ENCODE measurements at regions not wholly inside any gene's neighbourhood (a gene's known extent, or its start where the extent isn't known, plus 50 kb on each side); places are given as distances from the start of the nearest gene placed in this dataset.

DNA sequence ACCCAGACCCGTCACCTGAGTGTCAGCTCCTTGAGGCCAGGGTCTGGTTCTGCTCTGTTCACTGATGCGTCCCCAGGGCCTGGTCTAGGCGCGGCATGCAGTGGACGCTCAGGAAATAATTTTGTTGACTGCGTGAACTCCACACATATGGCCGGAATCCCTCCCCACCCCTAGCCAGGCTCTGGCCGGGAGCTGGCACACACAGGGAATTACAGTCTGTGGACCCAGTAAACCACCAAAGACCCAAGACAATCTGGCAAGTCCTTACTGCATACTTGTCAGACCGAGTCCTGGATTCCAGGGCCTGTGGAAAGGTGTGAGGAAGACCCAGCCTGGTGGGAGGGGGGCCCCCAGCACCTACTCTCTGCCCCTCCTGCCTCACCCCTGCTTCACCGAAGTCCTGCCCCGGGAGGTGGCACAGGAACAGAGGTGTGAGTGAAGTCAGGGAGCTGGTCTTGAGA is 113.0 kb upstream of the IER5L start:
- Histone ChIP-seq H3K9ac (replicated peaks; ENCODE audit: extremely low read depth, insufficient read depth, low read length) (no peak overlapping the region), H3K9me1 (replicated peaks; ENCODE audit: control insufficient read depth, extremely low read depth, insufficient read depth, low read length) (no peaks in the 10 kb centered on the region), H3K27me3 (ENCODE audit: control insufficient read depth in 2 of 2, insufficient read depth in 2 of 2, low read length in 2 of 2) (peaks cover 2 to 6% of the 10 kb centered on the region in 2 experiments), H3K4me1 (ENCODE audit: control insufficient read depth, extremely low read depth, insufficient read depth, low read length) (no peaks in the 10 kb centered on the region), H3K4me2 (ENCODE audit: insufficient read depth, low read length) (no peak overlapping the region), H3K79me2 (ENCODE audit: control insufficient read depth, insufficient read depth, low read length) (no peaks in the 10 kb centered on the region), H3K27ac (ENCODE audit: insufficient read depth, low read depth, low read length) (no peak overlapping the region), H3K9me3 (replicated peaks; ENCODE audit: control insufficient read depth, insufficient read depth, low read length) (no peaks in the 10 kb centered on the region), H3K36me3 (ENCODE audit: control insufficient read depth in 2 of 2, extremely low read depth in 1 of 2, insufficient read depth in 2 of 2, low read length in 2 of 2) (no peaks in the 10 kb centered on the region), H3K4me3 (replicated peaks in 1 of 3; ENCODE audit: insufficient read depth in 1 of 3, low read depth in 1 of 3, low read length in 3 of 3) (no peak overlapping the region), H4K20me1 (replicated peaks; ENCODE audit: control insufficient read depth, extremely low read depth, insufficient read depth, low read length) (no peaks in the 10 kb centered on the region), H2AFZ (ENCODE audit: low read depth, low read length) (no peak overlapping the region)
- ChIA-PET POLR2A (no interaction called here), CTCF (no interaction called here)
- TF ChIP-seq, protein P1, sequence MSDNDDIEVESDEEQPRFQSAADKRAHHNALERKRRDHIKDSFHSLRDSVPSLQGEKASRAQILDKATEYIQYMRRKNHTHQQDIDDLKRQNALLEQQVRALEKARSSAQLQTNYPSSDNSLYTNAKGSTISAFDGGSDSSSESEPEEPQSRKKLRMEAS (IDR thresholded peaks at IDR 0.05; ENCODE audit: insufficient read depth, insufficient read length): no peak
- TF ChIP-seq POLR2AphosphoS5 (IDR thresholded peaks at IDR 0.05; ENCODE audit: insufficient read depth, low read depth, low read length) (no peak), FOS (IDR thresholded peaks at IDR 0.05; ENCODE audit: borderline replicate concordance, insufficient read depth, low read length) (no peak), GATA2 (IDR thresholded peaks at IDR 0.05; ENCODE audit: insufficient read depth, insufficient read length, low read depth, low read length) (no peak)
- no peak for FAIRE-seq
- dilution Hi-C loops (cut with MboI; ENCODE audit: extremely low pct_ligation_motif_present, low sequenced_read_pairs): no loop called here
- DNase-seq (ENCODE audit: low read depth, low spot score): no peak
- intact Hi-C loops (cut with micrococcal nuclease): no loop called here
- no TSS peak for BruUV-seq (replicated peaks)

GRCh38 chr9:129290606-129291005 is 112.5 kb upstream of the IER5L start:
- intact Hi-C loops (cut with micrococcal nuclease): no loop called here
- ChIA-PET CTCF (no interaction called here), POLR2A (no interaction called here)
- H3K4me3 ChIP-seq (replicated peaks in 1 of 3; ENCODE audit: insufficient read depth in 1 of 3, low read depth in 1 of 3, low read length in 3 of 3): no peak overlapping the region
- no peaks in the 10 kb centered on the region for H3K9me3 ChIP-seq (replicated peaks; ENCODE audit: control insufficient read depth, insufficient read depth, low read length)
- no peaks in the 10 kb centered on the region for H3K79me2 ChIP-seq (ENCODE audit: control insufficient read depth, insufficient read depth, low read length)
- H2AFZ ChIP-seq (ENCODE audit: low read depth, low read length): no peak overlapping the region
- H3K4me2 ChIP-seq (ENCODE audit: insufficient read depth, low read length): no peak overlapping the region
- dilution Hi-C loops (cut with MboI; ENCODE audit: extremely low pct_ligation_motif_present, low sequenced_read_pairs): no loop called here
- no peaks in the 10 kb centered on the region for H4K20me1 ChIP-seq (replicated peaks; ENCODE audit: control insufficient read depth, extremely low read depth, insufficient read depth, low read length)
- no peak overlapping the region for H3K27ac ChIP-seq (ENCODE audit: insufficient read depth, low read depth, low read length)
- no TSS peak for BruUV-seq (replicated peaks)
- TF ChIP-seq, protein P1 (IDR thresholded peaks at IDR 0.05; ENCODE audit: insufficient read depth, insufficient read length): no peak
- TF ChIP-seq MYC (IDR thresholded peaks at IDR 0.05; ENCODE audit: low read depth, low read length): no peak
- no peak for TF ChIP-seq FOS (IDR thresholded peaks at IDR 0.05; ENCODE audit: borderline replicate concordance, insufficient read depth, low read length)
- no peak for TF ChIP-seq POLR2AphosphoS5 (IDR thresholded peaks at IDR 0.05; ENCODE audit: insufficient read depth, low read depth, low read length)
- TF ChIP-seq JUN (IDR thresholded peaks at IDR 0.05; ENCODE audit: borderline replicate concordance, insufficient read depth, insufficient read length, low read depth): no peak
- TF ChIP-seq, protein P2, sequence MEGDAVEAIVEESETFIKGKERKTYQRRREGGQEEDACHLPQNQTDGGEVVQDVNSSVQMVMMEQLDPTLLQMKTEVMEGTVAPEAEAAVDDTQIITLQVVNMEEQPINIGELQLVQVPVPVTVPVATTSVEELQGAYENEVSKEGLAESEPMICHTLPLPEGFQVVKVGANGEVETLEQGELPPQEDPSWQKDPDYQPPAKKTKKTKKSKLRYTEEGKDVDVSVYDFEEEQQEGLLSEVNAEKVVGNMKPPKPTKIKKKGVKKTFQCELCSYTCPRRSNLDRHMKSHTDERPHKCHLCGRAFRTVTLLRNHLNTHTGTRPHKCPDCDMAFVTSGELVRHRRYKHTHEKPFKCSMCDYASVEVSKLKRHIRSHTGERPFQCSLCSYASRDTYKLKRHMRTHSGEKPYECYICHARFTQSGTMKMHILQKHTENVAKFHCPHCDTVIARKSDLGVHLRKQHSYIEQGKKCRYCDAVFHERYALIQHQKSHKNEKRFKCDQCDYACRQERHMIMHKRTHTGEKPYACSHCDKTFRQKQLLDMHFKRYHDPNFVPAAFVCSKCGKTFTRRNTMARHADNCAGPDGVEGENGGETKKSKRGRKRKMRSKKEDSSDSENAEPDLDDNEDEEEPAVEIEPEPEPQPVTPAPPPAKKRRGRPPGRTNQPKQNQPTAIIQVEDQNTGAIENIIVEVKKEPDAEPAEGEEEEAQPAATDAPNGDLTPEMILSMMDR (IDR thresholded peaks at IDR 0.05; ENCODE audit: extremely low read depth in 1 of 2, insufficient read depth in 1 of 2, low read depth in 1 of 2, low read length in 2 of 2): no peak
- no peak for TF ChIP-seq EZH2 (IDR thresholded peaks at IDR 0.05; ENCODE audit: borderline replicate concordance, low read depth, low read length, severe bottlenecking)
- no peaks in the 10 kb centered on the region for H3K9me1 ChIP-seq (replicated peaks; ENCODE audit: control insufficient read depth, extremely low read depth, insufficient read depth, low read length)
- DNase-seq (ENCODE audit: low read depth, low spot score) (no peak), FAIRE-seq (no peak)
- no peak overlapping the region for H3K9ac ChIP-seq (replicated peaks; ENCODE audit: extremely low read depth, insufficient read depth, low read length)
- no peaks in the 10 kb centered on the region for H3K36me3 ChIP-seq (ENCODE audit: control insufficient read depth in 2 of 2, extremely low read depth in 1 of 2, insufficient read depth in 2 of 2, low read length in 2 of 2)
- H3K4me1 ChIP-seq (ENCODE audit: control insufficient read depth, extremely low read depth, insufficient read depth, low read length): no peaks in the 10 kb centered on the region
- H3K27me3 ChIP-seq (ENCODE audit: control insufficient read depth in 2 of 2, insufficient read depth in 2 of 2, low read length in 2 of 2): peaks cover 2 to 3% of the 10 kb centered on the region in 2 experiments

Measured in endothelial cell of umbilical vein (primary cell).